Neuron (in vitro differentiated cells): ENCODE measurements at regions not wholly inside any gene's neighbourhood (a gene's known extent, or its start where the extent isn't known, plus 50 kb on each side); places are given as distances from the start of the nearest gene placed in this dataset.

Source experiments
- H2AFZ ChIP-seq: one replicate; pipeline ENCODE4 v1.6.1; 2013; ENCODE audit warnings: low read depth, mild to moderate bottlenecking, inconsistent platforms, low read length, moderate library complexity
- H3K27me3 ChIP-seq: one replicate; pipeline ENCODE4 v1.6.1; 2013; ENCODE audit warnings: low read length; ENCODE audit not compliant: insufficient read depth
- H3K36me3 ChIP-seq: one replicate; pipeline ENCODE4 v1.6.1; 2013; ENCODE audit warnings: low read length; ENCODE audit not compliant: insufficient read depth
- H3K4me1 ChIP-seq: one replicate; pipeline ENCODE4 v1.6.1; 2013; ENCODE audit warnings: low read length; ENCODE audit not compliant: insufficient read depth
- H3K4me3 ChIP-seq: 2 replicates; pipeline ENCODE4 v1.5.1; 2013; ENCODE audit warnings: mild to moderate bottlenecking, low read length, moderate library complexity
- H3K9me3 ChIP-seq: one replicate; pipeline ENCODE4 v1.6.1; 2013; ENCODE audit warnings: low read length

DNA sequence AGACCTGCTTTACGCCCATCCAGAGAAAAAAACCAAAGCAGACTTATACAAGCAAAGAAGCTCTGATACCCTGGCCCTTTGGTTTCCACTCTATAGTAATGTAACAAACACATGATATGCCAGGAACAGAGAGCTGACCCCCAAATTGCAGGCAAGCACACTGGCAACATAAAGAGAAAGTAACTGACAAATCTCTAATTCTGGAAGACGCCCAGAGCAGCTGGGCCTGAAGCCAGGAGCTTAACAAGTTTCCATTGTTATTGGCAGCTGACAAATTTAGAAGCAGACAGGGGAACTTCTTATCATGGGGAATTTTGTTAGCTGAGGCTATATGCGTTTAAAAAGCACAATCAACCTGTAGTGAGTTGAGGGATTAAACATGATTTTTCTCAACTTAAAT, 158.0 kb downstream of the DLEU7 start:
- no peaks in the 10 kb centered on the region for H3K36me3 ChIP-seq
- no peak overlapping the region for H3K4me3 ChIP-seq
- H3K4me1 ChIP-seq, result peaks cover 4% of the 10 kb centered on the region
- no peak overlapping the region for H2AFZ ChIP-seq
- H3K27me3 ChIP-seq, result no peaks in the 10 kb centered on the region
- H3K9me3 ChIP-seq, result no peaks in the 10 kb centered on the region

DNA sequence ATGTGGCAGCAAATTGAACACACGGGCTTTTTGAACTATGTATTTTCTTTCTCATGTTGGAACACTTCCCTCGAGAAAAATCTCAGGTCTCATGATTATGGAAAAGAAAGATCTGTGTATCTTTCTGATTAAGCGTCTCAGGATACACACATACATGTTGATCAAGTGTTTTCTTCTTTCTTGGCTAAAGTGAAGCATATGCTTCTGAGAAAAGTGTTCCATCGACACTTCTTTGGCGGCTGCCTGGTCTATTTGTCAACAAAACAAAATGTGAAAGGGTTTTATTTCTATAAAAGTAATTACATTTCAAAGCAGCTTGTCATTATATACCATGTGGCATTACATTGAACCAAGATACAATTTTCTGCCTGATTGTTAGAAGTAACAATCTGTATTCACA, 157.5 kb downstream of the DLEU7 start:
- no peaks in the 10 kb centered on the region for H3K9me3 ChIP-seq
- no peak overlapping the region for H3K4me3 ChIP-seq
- peaks cover 6% of the 10 kb centered on the region for H3K4me1 ChIP-seq
- no peak overlapping the region for H2AFZ ChIP-seq
- no peaks in the 10 kb centered on the region for H3K36me3 ChIP-seq
- H3K27me3 ChIP-seq, result no peaks in the 10 kb centered on the region

DNA sequence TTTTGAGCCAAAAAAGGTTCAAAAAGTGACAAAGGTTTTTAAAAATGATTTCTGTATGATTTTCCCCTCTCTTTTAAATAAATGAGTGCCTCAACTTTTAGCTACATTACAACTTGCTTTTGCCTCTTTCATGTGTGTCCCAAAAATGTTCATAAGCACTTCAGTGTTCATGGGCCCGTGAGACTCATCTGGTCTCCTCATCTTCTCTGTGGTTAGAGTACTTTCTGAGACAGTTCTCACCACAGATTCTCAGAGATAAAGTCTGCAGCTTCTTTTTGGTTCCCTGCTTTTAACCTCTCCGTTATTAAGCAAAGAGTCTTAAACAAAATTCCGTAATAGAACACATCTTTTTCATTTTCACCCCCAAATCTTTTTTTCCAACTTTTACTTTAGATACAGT, 156.9 kb downstream of the DLEU7 start:
- Histone ChIP-seq H3K27me3 (no peaks in the 10 kb centered on the region), H3K4me3 (no peak overlapping the region), H3K36me3 (no peaks in the 10 kb centered on the region), H3K9me3 (no peaks in the 10 kb centered on the region), H3K4me1 (peaks cover 11% of the 10 kb centered on the region), H2AFZ (no peak overlapping the region)

DNA sequence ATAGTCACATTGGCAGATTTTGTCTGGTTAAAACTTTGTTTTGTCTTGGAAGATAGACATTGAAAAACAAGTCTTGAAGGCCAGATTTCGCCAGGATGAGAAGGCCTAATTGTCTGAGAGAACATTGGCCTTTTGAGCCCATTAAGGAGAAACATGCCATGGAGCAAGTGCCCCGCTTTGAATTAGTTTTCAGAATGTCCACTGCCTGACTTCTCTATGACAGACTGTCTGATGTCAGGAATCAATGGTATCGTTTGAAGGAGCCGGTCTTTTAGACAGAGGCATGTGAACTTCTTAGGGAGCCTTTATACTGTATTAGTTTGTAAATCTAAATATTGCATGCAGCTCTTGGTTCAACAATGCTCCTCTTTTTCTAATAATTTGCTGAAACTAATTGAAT, 155.9 kb downstream of the DLEU7 start:
- H2AFZ ChIP-seq, result no peak overlapping the region
- H3K27me3 ChIP-seq, result no peaks in the 10 kb centered on the region
- H3K36me3 ChIP-seq, result no peaks in the 10 kb centered on the region
- peaks cover 15% of the 10 kb centered on the region for H3K4me1 ChIP-seq
- no peak overlapping the region for H3K4me3 ChIP-seq
- no peaks in the 10 kb centered on the region for H3K9me3 ChIP-seq

DNA sequence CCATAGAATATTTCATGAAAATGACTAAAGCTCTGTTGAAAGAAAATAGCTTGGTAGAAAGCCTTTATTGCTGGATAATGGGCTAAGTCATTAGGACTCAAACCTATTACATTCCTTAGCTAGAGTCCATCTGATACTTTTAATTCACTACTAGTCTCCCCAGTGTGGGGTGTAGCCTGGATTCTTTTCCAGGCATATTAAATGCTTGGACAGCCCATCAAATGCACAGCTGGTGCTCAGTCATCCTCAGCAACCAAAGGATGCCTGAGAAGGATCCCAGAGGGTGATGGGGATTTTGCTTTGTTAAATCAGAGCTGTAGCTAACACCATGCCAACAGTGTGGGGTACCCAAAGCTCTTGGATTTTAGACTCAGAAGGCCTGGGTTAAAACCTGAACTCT, 153.5 kb downstream of the DLEU7 start:
- Histone ChIP-seq H3K4me1 (peaks cover 11% of the 10 kb centered on the region), H3K4me3 (no peak overlapping the region), H3K9me3 (no peaks in the 10 kb centered on the region), H2AFZ (no peak overlapping the region), H3K27me3 (no peaks in the 10 kb centered on the region), H3K36me3 (no peaks in the 10 kb centered on the region)

DNA sequence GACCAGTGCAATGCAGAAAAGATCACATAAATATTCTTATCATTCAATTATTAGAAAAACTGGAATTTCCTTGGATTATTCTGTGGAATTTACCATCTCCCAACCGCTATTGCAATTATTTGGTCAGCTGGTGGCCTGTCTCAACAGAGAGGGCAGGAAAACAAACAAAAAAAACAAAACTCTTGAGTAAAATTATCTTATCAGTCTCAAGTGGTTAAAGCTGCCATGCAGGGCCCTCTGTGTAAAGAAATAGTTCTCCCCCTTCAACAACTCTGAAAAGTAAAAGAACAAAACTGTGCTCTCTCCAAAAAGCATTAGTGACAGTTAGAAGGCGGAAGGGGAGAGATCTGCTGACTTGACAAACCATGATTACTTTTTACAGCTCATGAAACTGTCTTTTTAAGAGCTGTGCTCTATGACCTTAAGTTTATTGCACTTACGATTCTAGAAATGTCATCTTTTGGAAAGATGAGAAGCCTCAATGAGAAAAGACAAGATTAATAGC, 152.3 kb downstream of the DLEU7 start:
- Histone ChIP-seq H3K27me3 (no peaks in the 10 kb centered on the region), H2AFZ (no peak overlapping the region), H3K4me3 (no peak overlapping the region), H3K36me3 (no peaks in the 10 kb centered on the region), H3K9me3 (no peaks in the 10 kb centered on the region), H3K4me1 (peaks cover 11% of the 10 kb centered on the region)

DNA sequence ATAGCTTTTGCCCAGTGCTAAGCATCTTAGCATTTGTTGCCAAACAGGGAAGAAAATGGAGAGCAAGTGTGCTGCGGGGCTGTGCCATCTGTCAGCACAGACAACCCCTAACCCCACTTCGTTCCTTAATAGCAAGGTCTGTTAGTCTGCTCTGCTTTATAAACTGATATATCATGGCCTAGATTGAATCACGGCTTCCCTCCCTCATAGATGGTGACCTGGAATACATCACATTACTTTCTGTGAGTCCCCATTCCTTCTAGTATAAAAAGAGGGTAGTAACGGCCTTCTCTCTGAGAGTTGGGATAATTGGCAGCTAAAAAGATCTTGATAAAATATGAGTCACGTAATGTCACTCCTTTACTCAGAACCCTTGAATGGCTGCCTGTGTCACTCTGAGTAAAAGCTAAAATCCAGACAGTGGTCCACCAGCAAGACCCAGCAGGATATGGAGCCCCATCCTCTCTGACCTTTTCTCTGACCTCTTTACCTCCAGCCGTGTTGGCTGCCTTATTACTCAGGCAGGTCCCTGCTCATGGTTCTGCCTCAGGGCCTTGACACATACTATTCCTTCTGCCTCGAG, 151.7 kb downstream of the DLEU7 start:
- no peaks in the 10 kb centered on the region for H3K36me3 ChIP-seq
- no peaks in the 10 kb centered on the region for H3K9me3 ChIP-seq
- peaks cover 11% of the 10 kb centered on the region for H3K4me1 ChIP-seq
- no peak overlapping the region for H2AFZ ChIP-seq
- no peak overlapping the region for H3K4me3 ChIP-seq
- H3K27me3 ChIP-seq, result no peaks in the 10 kb centered on the region

DNA sequence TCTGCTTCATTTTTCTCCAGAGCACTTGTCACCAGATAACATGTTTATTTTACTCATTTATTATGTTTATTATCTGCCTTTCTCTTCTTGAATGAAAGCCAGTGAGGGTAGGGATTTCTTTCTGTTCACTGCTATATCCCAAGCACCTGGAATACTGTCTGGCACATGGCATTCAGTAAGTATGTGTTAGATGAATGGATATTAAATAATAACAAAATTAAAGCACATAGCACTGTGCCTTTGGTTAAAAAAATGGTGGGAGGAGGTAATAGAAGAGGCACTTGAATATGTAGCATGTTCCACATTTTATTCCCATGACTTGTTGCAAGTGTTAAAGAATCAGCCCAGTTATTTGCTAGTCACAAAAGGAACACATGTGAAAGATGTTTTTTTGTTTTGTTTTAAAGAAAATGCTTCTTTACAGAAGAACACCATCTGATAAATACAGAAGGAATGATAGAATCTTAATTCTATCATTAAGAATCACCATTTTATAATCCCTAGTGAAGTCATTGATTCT, 151.0 kb downstream of the DLEU7 start:
- Histone ChIP-seq H3K4me1 (peaks cover 11% of the 10 kb centered on the region), H3K27me3 (no peaks in the 10 kb centered on the region), H3K36me3 (no peaks in the 10 kb centered on the region), H3K9me3 (no peaks in the 10 kb centered on the region), H3K4me3 (no peak overlapping the region), H2AFZ (no peak overlapping the region)

DNA sequence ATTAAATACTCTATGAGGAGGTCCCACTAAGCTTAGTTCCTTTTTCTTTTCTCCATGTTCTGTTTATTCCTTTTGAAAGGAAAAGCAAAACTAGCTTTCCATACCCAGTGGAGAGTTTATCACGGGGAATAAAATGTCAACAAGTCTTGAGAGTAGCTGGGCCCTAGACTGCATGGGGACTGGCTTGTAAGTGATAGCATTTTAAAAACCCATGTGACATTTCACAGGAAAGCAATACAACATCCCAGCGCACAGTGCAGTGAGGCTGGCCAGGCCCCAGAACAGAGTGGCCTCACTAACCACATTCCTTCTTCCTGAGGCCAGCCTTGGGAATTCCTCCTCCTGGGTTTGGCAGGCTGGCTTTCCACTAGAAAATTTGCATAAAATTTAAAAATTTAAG, 149.8 kb downstream of the DLEU7 start:
- no peaks in the 10 kb centered on the region for H3K27me3 ChIP-seq
- H3K4me3 ChIP-seq, result no peak overlapping the region
- H3K9me3 ChIP-seq, result no peaks in the 10 kb centered on the region

DNA sequence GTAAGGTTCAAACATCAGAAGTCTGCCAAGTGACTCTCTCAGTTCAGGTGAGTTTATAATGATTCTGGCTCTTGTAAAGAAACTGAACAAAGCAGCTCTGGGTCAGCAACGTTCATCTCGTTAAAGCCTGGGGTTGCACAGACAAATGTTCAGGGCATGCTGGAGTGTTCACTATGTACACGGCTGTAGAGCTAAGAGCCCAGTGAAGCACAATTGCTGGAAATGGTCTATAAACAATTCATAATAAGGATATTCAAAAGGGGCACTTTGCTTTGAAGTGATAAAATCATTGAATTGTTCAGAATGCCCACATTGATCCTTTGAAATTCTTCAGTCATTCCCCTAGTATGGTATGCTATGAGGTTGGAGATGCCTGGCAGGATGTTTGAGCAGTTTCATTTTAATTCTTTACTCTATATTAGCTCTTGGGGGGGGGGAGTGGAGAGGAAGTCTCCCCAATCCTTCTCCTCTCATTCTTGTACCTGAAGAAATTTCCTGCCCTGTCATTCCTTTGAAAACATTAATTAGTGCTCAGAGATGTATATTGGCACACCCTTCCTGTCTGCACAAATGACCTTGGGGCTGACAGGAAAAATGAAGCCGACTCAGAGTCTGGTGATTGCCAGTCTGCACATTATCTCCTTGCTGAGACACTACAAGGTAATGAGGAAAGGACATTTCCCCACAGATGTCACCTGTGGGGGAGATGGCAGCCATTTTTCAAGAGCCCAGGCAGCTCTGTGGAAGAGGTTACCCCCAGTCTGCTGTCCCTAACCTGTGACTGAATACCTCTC, 145.5 kb downstream of the DLEU7 start:
- no peaks in the 10 kb centered on the region for H3K4me1 ChIP-seq
- H3K27me3 ChIP-seq, result no peaks in the 10 kb centered on the region
- H3K4me3 ChIP-seq, result no peak overlapping the region
- no peaks in the 10 kb centered on the region for H3K9me3 ChIP-seq
- H2AFZ ChIP-seq, result no peak overlapping the region
- no peaks in the 10 kb centered on the region for H3K36me3 ChIP-seq

More for the DNA sequence above, 149.8 kb downstream of the DLEU7 start:
- Histone ChIP-seq H3K36me3 (no peaks in the 10 kb centered on the region), H3K4me1 (peaks cover 11% of the 10 kb centered on the region), H2AFZ (no peak overlapping the region)

DNA sequence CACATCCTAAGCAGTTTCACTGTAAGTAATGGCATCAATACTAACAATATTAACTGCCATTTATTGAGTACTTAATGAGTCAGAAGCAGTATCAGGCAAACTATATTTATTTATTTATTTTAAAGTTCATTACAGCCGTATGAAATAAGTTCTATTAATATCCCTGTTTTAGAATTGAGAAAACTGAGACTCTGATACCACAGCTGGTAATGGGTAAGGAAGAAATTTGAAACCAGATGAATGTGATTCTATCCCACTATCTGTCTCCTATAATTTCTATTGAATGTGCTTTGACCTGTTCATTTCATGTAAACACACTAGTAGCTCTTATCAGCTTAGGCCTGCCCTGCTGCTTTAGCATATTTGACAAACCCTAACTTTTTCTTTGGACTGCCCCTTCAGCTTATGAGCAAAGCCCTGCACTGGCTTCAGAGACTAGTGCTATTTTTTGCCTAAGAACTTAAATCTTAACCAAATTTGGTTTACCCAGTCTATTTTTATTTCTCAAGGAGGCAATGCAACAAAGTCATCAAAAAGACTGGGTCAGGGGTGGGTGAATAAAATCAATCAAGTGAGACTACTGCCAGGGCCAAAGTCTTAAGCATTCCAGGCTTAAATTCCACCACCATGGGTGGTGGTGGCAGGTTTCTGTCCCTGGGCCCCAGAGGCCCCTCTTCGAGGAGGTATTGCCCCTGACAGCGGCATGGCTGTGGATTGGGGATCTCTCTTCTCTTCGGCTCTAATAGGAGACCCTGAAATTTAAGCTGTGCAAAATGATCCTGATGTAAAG, 143.4 kb downstream of the DLEU7 start:
- Histone ChIP-seq H3K4me3 (no peak overlapping the region), H3K36me3 (no peaks in the 10 kb centered on the region), H3K4me1 (no peaks in the 10 kb centered on the region), H2AFZ (no peak overlapping the region), H3K27me3 (no peaks in the 10 kb centered on the region), H3K9me3 (peaks cover 1% of the 10 kb centered on the region)

DNA sequence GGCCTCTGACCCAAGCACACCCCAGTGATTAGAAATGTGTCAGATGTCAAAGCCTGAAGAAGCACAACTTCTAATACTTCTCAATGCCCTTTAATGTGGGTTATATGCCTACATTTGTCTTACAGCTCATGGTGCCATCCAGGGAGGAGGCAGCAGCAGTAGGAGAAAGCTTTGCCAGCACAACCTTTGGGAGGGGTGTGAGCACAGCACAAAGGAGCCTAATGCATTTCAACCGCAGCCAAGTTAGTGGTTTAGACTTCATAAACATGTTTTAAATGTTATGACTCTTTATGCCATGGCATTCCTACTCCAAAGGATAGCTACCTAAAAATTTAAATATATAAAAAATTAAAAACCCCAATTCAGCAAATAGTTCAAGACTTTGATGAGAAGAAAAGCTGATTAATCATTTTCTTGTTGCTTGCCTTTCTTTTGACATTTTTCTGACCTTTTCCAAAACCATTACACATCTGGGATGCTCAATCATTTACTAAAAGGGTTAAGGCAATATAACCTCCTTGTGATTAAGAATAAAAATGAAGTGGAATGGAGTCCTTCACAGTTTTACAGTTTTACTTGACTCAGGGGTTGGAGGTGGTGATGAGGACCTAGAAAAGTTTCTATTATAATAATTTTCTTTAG, 142.7 kb downstream of the DLEU7 start:
- H3K36me3 ChIP-seq, result no peaks in the 10 kb centered on the region
- peaks cover 1% of the 10 kb centered on the region for H3K9me3 ChIP-seq
- H2AFZ ChIP-seq, result no peak overlapping the region
- no peaks in the 10 kb centered on the region for H3K4me1 ChIP-seq
- H3K27me3 ChIP-seq, result no peaks in the 10 kb centered on the region
- no peak overlapping the region for H3K4me3 ChIP-seq
